Mucosa of descending colon (tissue), 3 donors: ENCODE measurements at regions not wholly inside any gene's neighbourhood (a gene's known extent, or its start where the extent isn't known, plus 50 kb on each side); places are given as distances from the start of the nearest gene placed in this dataset.
A peak's percentile ranks its signal among the peaks of the same experiment; 100 is the strongest.
"Not testable (repeated sequence)": the region's sequence is repeated elsewhere in the genome, so short reads cannot be mapped to it uniquely, and the experiment has no call there.

Source experiments
- ATAC-seq: fragments of 200-7000 bp; cut with Tn5 transposase; one replicate; pipeline ENCODE4 v1.9.1; 2020; ENCODE audit warnings: mild to moderate bottlenecking, moderate library complexity
- DNase-seq, 3 donors: peaks; one replicate each; pipeline ENCODE4 v3.0.0-alpha.2; 2020
- H3K36me3 ChIP-seq: fragments of 200-600 bp; one replicate; pipeline ENCODE4 v1.8.0; 2021; ENCODE audit warnings: low read depth, mild to moderate bottlenecking
- H3K4me1 ChIP-seq: fragments of 200-600 bp; one replicate; pipeline ENCODE4 v1.8.0; 2021; ENCODE audit warnings: low read depth, mild to moderate bottlenecking
- H3K4me3 ChIP-seq: fragments of 200-600 bp; one replicate; pipeline ENCODE4 v1.8.0; 2021; ENCODE audit warnings: mild to moderate bottlenecking
- H3K9me3 ChIP-seq: fragments of 200-600 bp; one replicate; pipeline ENCODE4 v1.8.0; 2021; ENCODE audit warnings: mild to moderate bottlenecking
- intact Hi-C, 2 donors: fragments of 100-400 bp; cut with DNase I in 1 of 2; cut with micrococcal nuclease in 1 of 2; formaldehyde crosslinking; loops; one replicate each; pipeline versions ENCODE4 v1.11.0 to v1.11.1; 2022; cut with DNase I, micrococcal nuclease
- TF ChIP-seq, protein P1 (sequence below): fragments of 200-600 bp; IDR thresholded peaks from one replicate; pipeline ENCODE4 v1.8.0; 2022; ENCODE audit warnings: antibody characterized with exemption, mild to moderate bottlenecking
- donor health status: DM: no; HTN: no; CAD: no; lungs with moderate emphysema.
- donor health status: DM: no; HTN: no; CAD: no.
- donor health status: DM: no; HTN: yes; CAD: no.

DNA sequence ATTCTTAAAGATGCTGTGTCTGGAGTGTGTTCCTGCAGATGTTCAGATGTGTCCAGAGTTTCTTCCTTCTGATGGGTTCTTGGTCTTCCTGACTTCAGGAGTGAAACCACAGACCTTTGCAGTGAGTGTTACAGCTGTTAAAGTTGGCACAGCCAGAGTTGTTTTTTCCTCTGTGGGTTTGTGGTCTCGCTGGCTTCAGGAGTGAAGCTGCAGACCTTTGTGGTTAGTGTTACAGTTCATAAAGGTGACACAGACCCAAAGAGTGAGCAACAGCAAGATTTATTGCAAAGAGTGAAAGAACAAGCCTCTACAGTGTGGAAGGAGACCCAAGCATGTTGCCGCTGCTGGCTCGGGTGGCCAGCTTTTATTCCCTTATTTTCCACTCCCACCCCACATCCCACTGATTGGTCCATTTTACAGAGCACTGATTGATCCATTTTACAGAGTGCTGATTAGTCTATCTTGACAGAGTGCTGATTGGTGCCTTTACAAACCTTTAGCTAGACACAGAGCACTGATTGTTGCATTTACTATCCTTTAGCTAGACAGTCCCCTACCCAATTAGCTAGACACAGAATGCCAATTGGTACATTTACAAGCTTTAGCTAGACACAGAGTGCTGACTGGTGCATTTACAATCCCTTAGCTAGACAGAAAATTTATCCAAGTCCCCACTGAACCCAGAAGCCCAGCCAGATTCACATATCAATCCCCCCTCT lies 266.6 kb downstream of the RPS4Y2 start:
- DNase-seq = no peak
- intact Hi-C loops = no loop called here
- H3K36me3 ChIP-seq = no peaks in the 10 kb centered on the region

DNA sequence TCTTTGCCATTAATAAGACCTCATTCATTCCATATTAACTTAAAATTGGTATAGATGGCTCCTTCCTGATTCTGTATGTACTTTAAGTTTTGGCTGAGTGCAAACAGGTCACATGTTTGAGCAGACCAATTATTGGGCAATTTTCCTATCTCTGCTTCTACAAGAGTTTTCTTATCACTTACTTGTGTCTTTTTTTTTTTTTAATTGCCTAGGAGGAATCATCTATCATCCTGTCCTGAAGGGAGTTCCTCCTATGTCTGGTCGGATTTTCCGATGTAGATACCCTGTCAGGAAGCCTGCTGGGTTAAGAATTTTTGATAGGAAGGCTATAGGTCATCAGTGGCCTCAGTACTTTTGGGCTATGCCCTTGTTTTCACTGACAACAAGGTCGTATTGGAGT lies 268.0 kb downstream of the RPS4Y2 start:
- H3K36me3 ChIP-seq = no peaks in the 10 kb centered on the region
- DNase-seq (no peak), ATAC-seq (no peak)
- H3K4me3 ChIP-seq = no peak overlapping the region
- H3K4me1 ChIP-seq = no peaks in the 10 kb centered on the region
- TF ChIP-seq, protein P1, sequence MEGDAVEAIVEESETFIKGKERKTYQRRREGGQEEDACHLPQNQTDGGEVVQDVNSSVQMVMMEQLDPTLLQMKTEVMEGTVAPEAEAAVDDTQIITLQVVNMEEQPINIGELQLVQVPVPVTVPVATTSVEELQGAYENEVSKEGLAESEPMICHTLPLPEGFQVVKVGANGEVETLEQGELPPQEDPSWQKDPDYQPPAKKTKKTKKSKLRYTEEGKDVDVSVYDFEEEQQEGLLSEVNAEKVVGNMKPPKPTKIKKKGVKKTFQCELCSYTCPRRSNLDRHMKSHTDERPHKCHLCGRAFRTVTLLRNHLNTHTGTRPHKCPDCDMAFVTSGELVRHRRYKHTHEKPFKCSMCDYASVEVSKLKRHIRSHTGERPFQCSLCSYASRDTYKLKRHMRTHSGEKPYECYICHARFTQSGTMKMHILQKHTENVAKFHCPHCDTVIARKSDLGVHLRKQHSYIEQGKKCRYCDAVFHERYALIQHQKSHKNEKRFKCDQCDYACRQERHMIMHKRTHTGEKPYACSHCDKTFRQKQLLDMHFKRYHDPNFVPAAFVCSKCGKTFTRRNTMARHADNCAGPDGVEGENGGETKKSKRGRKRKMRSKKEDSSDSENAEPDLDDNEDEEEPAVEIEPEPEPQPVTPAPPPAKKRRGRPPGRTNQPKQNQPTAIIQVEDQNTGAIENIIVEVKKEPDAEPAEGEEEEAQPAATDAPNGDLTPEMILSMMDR = no peak
- intact Hi-C loops = no loop called here
- H3K9me3 ChIP-seq = no peaks in the 10 kb centered on the region

More for the DNA sequence above, 266.6 kb downstream of the RPS4Y2 start:
- no peaks in the 10 kb centered on the region for H3K9me3 ChIP-seq
- no peak overlapping the region for H3K4me3 ChIP-seq
- ATAC-seq = no peak
- H3K4me1 ChIP-seq = no peaks in the 10 kb centered on the region
- TF ChIP-seq, protein P1 = no peak

DNA sequence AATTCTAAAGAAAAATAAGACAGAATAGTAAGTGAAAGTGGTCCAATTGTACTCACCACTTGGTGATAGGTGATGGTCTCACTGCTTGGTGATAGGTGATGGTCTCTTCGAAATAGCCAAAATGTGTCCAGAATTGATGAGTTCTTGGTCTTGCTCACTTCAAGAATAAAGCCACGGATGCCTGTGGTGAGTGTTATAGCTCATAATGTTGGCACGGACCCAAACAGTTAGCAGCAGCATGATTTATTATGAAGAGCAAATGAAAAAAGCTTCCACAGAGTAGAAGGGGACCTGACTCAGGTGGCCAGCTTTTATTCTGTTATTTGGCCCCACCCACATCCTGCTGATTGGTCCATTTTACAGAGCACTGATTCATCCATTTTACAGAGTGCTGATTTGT lies 272.6 kb downstream of the RPS4Y2 start:
- Histone ChIP-seq H3K9me3 (no peaks in the 10 kb centered on the region), H3K4me3 (no peak overlapping the region), H3K36me3 (no peaks in the 10 kb centered on the region), H3K4me1 (no peaks in the 10 kb centered on the region)
- intact Hi-C loops = no loop called here
- TF ChIP-seq, protein P1 = no peak
- DNase-seq = peak in 1 of 3 donors; percentile 1
- ATAC-seq = no peak

DNA sequence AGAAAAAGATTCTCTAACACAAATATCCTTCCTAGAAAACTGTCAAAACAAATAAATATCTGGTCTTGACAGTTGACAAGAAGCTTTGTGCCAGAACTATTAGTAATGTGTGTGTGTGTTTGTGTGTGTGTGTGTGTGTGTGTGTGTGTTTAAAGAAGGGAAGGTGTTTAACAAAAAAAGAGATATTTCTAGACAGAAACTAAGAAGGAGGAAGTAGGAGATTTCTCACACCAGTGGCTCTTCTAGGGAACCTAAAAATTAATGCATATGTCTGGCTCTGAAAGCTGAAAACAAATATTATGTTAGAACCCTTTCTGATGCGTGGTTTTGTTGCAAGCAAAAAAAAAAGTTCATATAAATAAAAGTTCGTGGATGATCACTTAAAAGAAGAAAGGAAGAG lies 277.5 kb downstream of the RPS4Y2 start:
- no peak for DNase-seq
- H3K9me3 ChIP-seq = no peaks in the 10 kb centered on the region
- H3K4me1 ChIP-seq = no peaks in the 10 kb centered on the region
- H3K36me3 ChIP-seq = no peaks in the 10 kb centered on the region
- TF ChIP-seq, protein P1 = no peak
- no peak overlapping the region for H3K4me3 ChIP-seq
- no peak for ATAC-seq
- intact Hi-C loops = no loop called here

DNA sequence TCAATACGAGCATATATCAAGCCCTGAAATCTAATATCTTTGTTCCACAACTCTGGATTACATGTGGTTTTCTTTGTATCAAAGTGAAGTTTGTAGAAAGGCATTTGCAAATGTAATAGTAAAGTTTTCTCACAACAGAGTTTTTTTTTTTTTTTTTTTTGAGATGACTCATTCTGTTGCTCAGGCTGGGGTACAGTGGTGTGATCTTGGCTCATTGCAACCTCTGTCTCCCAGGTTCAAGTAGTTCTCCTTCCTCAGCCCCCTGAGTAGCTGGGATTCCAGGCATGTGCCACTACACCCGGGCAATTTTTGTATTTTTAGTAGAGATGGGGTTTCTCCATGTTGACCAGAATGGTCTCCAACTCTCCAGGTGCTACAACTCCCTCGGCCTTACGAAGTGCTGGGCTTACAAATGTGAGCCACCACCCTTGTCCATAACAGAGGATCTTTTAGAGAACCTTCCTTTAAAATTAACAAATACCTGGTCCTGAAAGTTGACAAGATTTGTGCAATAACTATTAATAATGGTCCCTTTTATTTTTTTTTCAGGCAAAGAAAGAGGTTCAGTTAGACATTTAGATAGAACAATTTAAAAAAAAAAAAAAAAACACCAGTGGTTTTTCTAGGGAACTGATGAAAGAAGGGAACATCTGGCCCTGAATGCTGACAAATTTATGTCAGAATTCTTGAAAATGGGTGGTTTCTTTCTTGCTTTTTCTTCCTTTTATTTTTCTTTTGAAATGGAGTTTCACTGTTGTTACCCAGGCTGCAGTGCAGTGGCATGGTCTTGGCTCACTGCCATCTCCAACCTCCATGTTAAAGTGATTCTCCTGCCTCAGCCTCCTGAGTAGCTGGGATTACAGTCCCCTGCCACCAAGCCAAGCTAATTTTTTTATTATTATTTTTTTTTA lies 278.5 kb downstream of the RPS4Y2 start:
- DNase-seq (no peak), ATAC-seq (no peak)
- Histone ChIP-seq H3K36me3 (no peaks in the 10 kb centered on the region), H3K4me3 (no peak overlapping the region), H3K9me3 (no peaks in the 10 kb centered on the region), H3K4me1 (no peaks in the 10 kb centered on the region)
- intact Hi-C loops = no loop called here
- TF ChIP-seq, protein P1 = no peak

DNA sequence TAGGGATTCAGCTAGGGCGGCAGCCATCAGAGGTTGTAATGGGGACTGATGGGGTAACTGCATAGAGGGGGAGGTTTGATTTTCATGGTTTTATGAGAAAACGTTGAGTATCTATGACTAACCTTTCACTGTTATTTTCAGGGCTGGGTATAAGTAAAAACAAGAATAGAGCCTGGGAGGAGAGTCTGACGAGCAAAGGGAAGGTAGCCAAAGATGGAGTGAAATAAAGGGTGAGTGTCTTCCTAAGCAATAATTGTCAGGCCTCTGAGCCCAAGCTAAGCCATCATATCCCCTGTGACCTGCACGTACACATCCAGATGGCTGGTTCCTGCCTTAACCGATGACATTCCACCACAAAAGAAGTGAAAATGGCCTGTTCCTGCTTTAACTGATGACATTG lies 281.5 kb downstream of the RPS4Y2 start:
- DNase-seq, H3K9me3 ChIP-seq, H3K4me3 ChIP-seq, intact Hi-C loops, H3K36me3 ChIP-seq, ATAC-seq, H3K4me1 ChIP-seq: not testable (repeated sequence)
